H1 (cell line): ENCODE measurements at regions not wholly inside any gene's neighbourhood (a gene's known extent, or its start where the extent isn't known, plus 50 kb on each side); places are given as distances from the start of the nearest gene placed in this dataset.

Experiments
- CTCF ChIA-PET: fragments of 300-600 bp; sonication (Branson Sonifier 250); formaldehyde crosslinking; loops from one replicate; lab custom pipeline; 2021; ENCODE audit not compliant: partially characterized antibody; lab: Charles Lee
- POLR2A ChIA-PET: fragments of 300-600 bp; sonication (Branson Sonifier 250); formaldehyde crosslinking; loops from one replicate; lab custom pipeline; 2021; ENCODE audit warnings: inconsistent platforms; ENCODE audit not compliant: partially characterized antibody; lab: Charles Lee
- DNase-seq, 2 experiments: peaks; one replicate each; pipeline versions ENCODE4 v3.0.0 to v3.0.0-alpha.2; 2010 to 2022; ENCODE audit warnings: low spot score in 2 of 2, low read depth in 1 of 2, mixed read lengths in 1 of 2
- FAIRE-seq: peaks from 2 replicates; lab custom pipeline; 2011; peaks lifted over from hg19 to GRCh38; lab: Jason Lieb, UNC
- H2AFZ ChIP-seq: 2 replicates; pipeline ENCODE4 v1.8.1; 2012; ENCODE audit warnings: low read length, inconsistent platforms
- H2AK5ac ChIP-seq: 2 replicates; pipeline ENCODE4 v1.6.1; 2013; ENCODE audit warnings: low read depth, low read length
- H2BK120ac ChIP-seq: replicated peaks from 2 replicates; pipeline ENCODE3; 2013; ENCODE audit warnings: low read depth, low read length, inconsistent platforms
- H2BK12ac ChIP-seq: 2 replicates; pipeline ENCODE4 v1.6.1; 2013; ENCODE audit warnings: low read depth, low read length
- H2BK15ac ChIP-seq: 2 replicates; pipeline ENCODE4 v1.6.1; 2013; ENCODE audit warnings: low read length
- H2BK20ac ChIP-seq: 2 replicates; pipeline ENCODE4 v1.6.1; 2013; ENCODE audit warnings: low read length
- H2BK5ac ChIP-seq: 2 replicates; pipeline ENCODE4 v1.6.1; 2013; ENCODE audit warnings: low read depth, low read length
- H3K14ac ChIP-seq: 2 replicates; pipeline ENCODE4 v1.6.1; 2013; ENCODE audit warnings: inconsistent platforms; ENCODE audit not compliant: insufficient read length
- H3K18ac ChIP-seq: 2 replicates; pipeline ENCODE4 v1.6.1; 2013; ENCODE audit warnings: low read length; ENCODE audit errors: extremely low read depth
- H3K23ac ChIP-seq: 2 replicates; pipeline ENCODE4 v1.6.1; 2013; ENCODE audit warnings: inconsistent platforms; ENCODE audit not compliant: insufficient read length
- H3K23me2 ChIP-seq: 2 replicates; pipeline ENCODE4 v1.6.1; 2013; ENCODE audit warnings: low read depth, low read length
- H3K27ac ChIP-seq: 2 replicates; pipeline ENCODE4 v1.6.1; 2011; ENCODE audit warnings: low read depth, low read length, inconsistent platforms
- H3K27me3 ChIP-seq, 4 experiments: replicated peaks in 1 of 4; 1 replicate in 1 of 4; 2 replicates in 3 of 4; pipeline versions ENCODE4 v1.6.1 to v1.8.1; 2011 to 2013; ENCODE audit warnings: low read length in 3 of 4, mild to moderate bottlenecking in 3 of 4, inconsistent platforms in 2 of 4, mixed read lengths in 2 of 4, moderate library complexity in 1 of 4; ENCODE audit not compliant: control insufficient read depth in 3 of 4, insufficient read depth in 3 of 4; ENCODE audit errors: extremely low read depth in 1 of 4
- H3K36me3 ChIP-seq, 4 experiments: 2 replicates each; pipeline versions ENCODE4 v1.6.1 to v1.8.1; 2011 to 2013; ENCODE audit warnings: mild to moderate bottlenecking in 4 of 4, low read length in 3 of 4, moderate library complexity in 2 of 4, control low read depth in 1 of 4, inconsistent platforms in 1 of 4; ENCODE audit not compliant: insufficient read depth in 4 of 4, control insufficient read depth in 2 of 4
- H3K4ac ChIP-seq: replicated peaks from 2 replicates; pipeline ENCODE3; 2013; ENCODE audit warnings: low read length, low read depth, mixed read lengths, inconsistent platforms; ENCODE audit not compliant: insufficient read length
- H3K4me1 ChIP-seq, 4 experiments: replicated peaks in 1 of 4; 1 replicate in 1 of 4; 2 replicates in 3 of 4; pipeline versions ENCODE4 v1.6.1 to v1.8.1; 2011 to 2013; ENCODE audit warnings: low read length in 3 of 4, inconsistent platforms in 2 of 4, mixed read lengths in 1 of 4; ENCODE audit not compliant: insufficient read depth in 4 of 4, control insufficient read depth in 3 of 4
- H3K4me2 ChIP-seq, 2 experiments: 2 replicates each; pipeline versions ENCODE4 v1.6.1 to v1.8.1; 2011 to 2013; ENCODE audit warnings: low read depth in 2 of 2, low read length in 2 of 2, control low read depth in 1 of 2, inconsistent platforms in 1 of 2, mild to moderate bottlenecking in 1 of 2; ENCODE audit not compliant: insufficient read depth in 1 of 2
- H3K4me3 ChIP-seq, 4 experiments: fragments of 200-600, 300-600 bp in 1 of 4; sonication (generic), shearing (Covaris generic), sonication (Bioruptor Twin) in 1 of 4; 2 replicates each; pipeline versions ENCODE4 v1.5.1 to v1.8.1; 2011 to 2016; ENCODE audit warnings: low read length in 4 of 4, low read depth in 3 of 4, control low read depth in 2 of 4, inconsistent platforms in 2 of 4, mild to moderate bottlenecking in 2 of 4, mixed read lengths in 1 of 4, moderate library complexity in 1 of 4; ENCODE audit not compliant: insufficient read depth in 2 of 4; ENCODE audit errors: extremely low read depth in 1 of 4
- H3K56ac ChIP-seq: replicated peaks from 2 replicates; pipeline ENCODE3; 2013; ENCODE audit warnings: low read depth, mild to moderate bottlenecking, mixed read lengths, low read length, inconsistent platforms; ENCODE audit not compliant: insufficient read length
- H3K79me1 ChIP-seq: 2 replicates; pipeline ENCODE4 v1.6.1; 2013; ENCODE audit warnings: low read depth, low read length, control low read depth
- H3K79me2 ChIP-seq, 2 experiments: 2 replicates each; pipeline versions ENCODE4 v1.6.1 to v1.8.1; 2012 to 2013; ENCODE audit warnings: low read length in 2 of 2, mild to moderate bottlenecking in 2 of 2, inconsistent platforms in 1 of 2; ENCODE audit not compliant: insufficient read depth in 2 of 2, control insufficient read depth in 1 of 2
- H3K9ac ChIP-seq, 4 experiments: replicated peaks in 1 of 4; 1 replicate in 1 of 4; 2 replicates in 3 of 4; pipeline versions ENCODE4 v1.6.1 to v1.8.1; 2011 to 2013; ENCODE audit warnings: low read depth in 3 of 4, low read length in 3 of 4, control low read depth in 2 of 4, mild to moderate bottlenecking in 2 of 4, moderate library complexity in 2 of 4, inconsistent platforms in 1 of 4; ENCODE audit errors: extremely low read depth in 1 of 4
- H3K9me3 ChIP-seq, 2 experiments: 2 replicates each; pipeline versions ENCODE4 v1.6.1 to v1.8.1; 2012 to 2013; ENCODE audit warnings: mild to moderate bottlenecking in 2 of 2, moderate library complexity in 2 of 2, control low read depth in 1 of 2, inconsistent platforms in 1 of 2, low read depth in 1 of 2, low read length in 1 of 2, mixed read lengths in 1 of 2; ENCODE audit not compliant: insufficient read depth in 2 of 2
- H4K20me1 ChIP-seq, 2 experiments: replicated peaks in 1 of 2; 2 replicates each; pipeline versions ENCODE3 to v1.8.1; 2011 to 2013; ENCODE audit warnings: inconsistent platforms in 2 of 2, low read length in 2 of 2, mild to moderate bottlenecking in 1 of 2; ENCODE audit not compliant: insufficient read depth in 2 of 2, control insufficient read depth in 1 of 2
- H4K5ac ChIP-seq: 2 replicates; pipeline ENCODE4 v1.6.1; 2013; ENCODE audit warnings: low read length, low read depth, mixed read lengths, inconsistent platforms; ENCODE audit not compliant: insufficient read length
- H4K8ac ChIP-seq: 2 replicates; pipeline ENCODE4 v1.8.0; 2013; ENCODE audit warnings: mild to moderate bottlenecking, moderate library complexity, low read length, inconsistent platforms; ENCODE audit not compliant: insufficient read depth; ENCODE audit errors: extremely low read depth
- H4K91ac ChIP-seq: replicated peaks from 2 replicates; pipeline ENCODE3; 2013; ENCODE audit warnings: low read length, mixed read lengths, inconsistent platforms; ENCODE audit not compliant: insufficient read length
- BCL11A ChIP-seq, 2 experiments: IDR thresholded peaks; one replicate each; pipeline ENCODE4 v1.6.1; 2011; ENCODE audit warnings: low read depth in 2 of 2, low read length in 2 of 2, mild to moderate bottlenecking in 2 of 2
- CEBPB ChIP-seq: IDR thresholded peaks from 2 replicates; pipeline ENCODE4 v1.6.1; 2012; ENCODE audit warnings: low read depth, low read length
- CHD2 ChIP-seq: IDR thresholded peaks from 2 replicates; pipeline ENCODE4 v1.6.1; 2012; ENCODE audit warnings: low read length, improper control_type of control experiment
- GTF2F1 ChIP-seq: IDR thresholded peaks from 2 replicates; pipeline ENCODE4 v1.6.1; 2012; ENCODE audit warnings: low read depth, low read length, improper control_type of control experiment, borderline replicate concordance
- KDM1A ChIP-seq: fragments of 200-600, 300-600 bp; sonication (generic); IDR thresholded peaks from 2 replicates; pipeline ENCODE4 v1.7.1; 2016; ENCODE audit warnings: mild to moderate bottlenecking, low read length, borderline replicate concordance
- KDM4A ChIP-seq: IDR thresholded peaks from one replicate; pipeline ENCODE4 v1.7.1; 2012; ENCODE audit warnings: low read depth, mild to moderate bottlenecking, moderate library complexity, low read length, inconsistent platforms; ENCODE audit not compliant: severe bottlenecking
- NANOG ChIP-seq: IDR thresholded peaks from 2 replicates; pipeline ENCODE4 v1.6.1; 2011; ENCODE audit warnings: low read length, low read depth, mild to moderate bottlenecking, inconsistent platforms; ENCODE audit not compliant: insufficient read depth, poor library complexity, severe bottlenecking
- POU5F1 ChIP-seq: IDR thresholded peaks from 2 replicates; pipeline ENCODE4 v1.6.1; 2011; ENCODE audit warnings: low read depth, mild to moderate bottlenecking, low read length, moderate library complexity
- RXRA ChIP-seq: IDR thresholded peaks from 2 replicates; pipeline ENCODE4 v1.6.1; 2011; ENCODE audit warnings: low read depth, mild to moderate bottlenecking, low read length, moderate library complexity; ENCODE audit not compliant: insufficient read depth
- SAP30 ChIP-seq: fragments of 300-600 bp; sonication (generic); IDR thresholded peaks from 2 replicates; pipeline ENCODE4 v1.7.1; 2012; ENCODE audit warnings: low read length, moderate library complexity, mild to moderate bottlenecking, inconsistent platforms; ENCODE audit not compliant: insufficient read depth, insufficient replicate concordance
- SIRT6 ChIP-seq: IDR thresholded peaks from one replicate; pipeline ENCODE4 v1.7.1; 2012; ENCODE audit warnings: low read length, inconsistent platforms
- SIX5 ChIP-seq: IDR thresholded peaks from 2 replicates; pipeline ENCODE4 v1.6.1; 2011; ENCODE audit warnings: mild to moderate bottlenecking, low read depth, low read length
- TEAD4 ChIP-seq: IDR thresholded peaks from 2 replicates; pipeline ENCODE4 v1.6.1; 2012; ENCODE audit warnings: low read depth, low read length, inconsistent platforms, mixed read lengths
- WGBS, 2 experiments: shearing (Covaris generic) in 1 of 2; methylation state at CpG; one replicate each; pipeline versions ENCODE4 v1.1.6 to v1.1.7; 2013 to 2015; ENCODE audit warnings: low lambda C conversion rate in 2 of 2, mixed read lengths in 2 of 2, inconsistent platforms in 1 of 2, low coverage in 1 of 2, missing lambda C conversion rate in 1 of 2; ENCODE audit not compliant: insufficient replicate concordance in 2 of 2, insufficient coverage in 1 of 2, insufficient read length in 1 of 2; ENCODE audit errors: extremely low coverage in 1 of 2, missing lambda C conversion rate in 1 of 2; 5-methylcytosine and 5-hydroxymethylcytosine counted together
- TF ChIP-seq, protein P1 (sequence below): IDR thresholded peaks from 2 replicates; pipeline ENCODE4 v1.6.1; 2012; ENCODE audit warnings: low read length, inconsistent platforms

DNA sequence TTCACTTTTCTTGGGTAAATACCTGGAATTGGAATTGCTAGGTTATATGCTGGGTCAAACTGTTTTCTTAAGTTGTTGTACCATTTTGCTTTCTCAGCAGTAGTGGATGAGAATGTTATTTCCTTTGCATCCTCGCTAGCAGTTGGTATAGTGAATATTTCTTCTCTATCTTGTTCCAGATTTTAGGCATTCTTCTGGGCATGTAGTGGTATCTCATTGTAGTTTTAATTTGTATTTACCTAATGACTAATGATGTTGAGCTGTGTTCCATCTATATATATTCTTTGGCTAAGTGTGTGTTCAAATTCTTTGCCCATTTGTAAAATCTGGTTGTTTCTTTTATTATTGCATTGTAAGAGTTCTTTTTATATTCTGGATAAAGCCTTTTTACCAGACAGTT lies 333.3 kb downstream of the MAT2B start:
- no peak overlapping the region for H3K56ac ChIP-seq
- H2BK120ac ChIP-seq = no peak overlapping the region
- no peaks in the 10 kb centered on the region for H3K36me3 ChIP-seq
- no peaks in the 10 kb centered on the region for H3K9me3 ChIP-seq
- H3K27me3 ChIP-seq = no peaks in the 10 kb centered on the region
- H3K79me1 ChIP-seq = no peaks in the 10 kb centered on the region
- H4K5ac ChIP-seq = no peak overlapping the region
- H3K4me3 ChIP-seq = no peak overlapping the region
- H4K8ac ChIP-seq = no peak overlapping the region
- H2BK15ac ChIP-seq = no peak overlapping the region
- H2AFZ ChIP-seq = no peak overlapping the region
- H2AK5ac ChIP-seq = no peak overlapping the region
- no peak overlapping the region for H3K4ac ChIP-seq
- ChIA-PET CTCF (interaction anchor here (0.6 kb wide), 1 partner anchor 21 kb away, joined by 3 read pairs; no protein-coding TSS in a partner anchor), POLR2A (no interaction called here)
- H3K79me2 ChIP-seq = no peaks in the 10 kb centered on the region
- no peaks in the 10 kb centered on the region for H3K4me1 ChIP-seq
- no peak overlapping the region for H2BK12ac ChIP-seq
- no peak overlapping the region for H3K4me2 ChIP-seq
- no peak overlapping the region for H2BK20ac ChIP-seq
- H3K18ac ChIP-seq = no peak overlapping the region
- no peak overlapping the region for H2BK5ac ChIP-seq
- H3K23me2 ChIP-seq = no peaks in the 10 kb centered on the region
- FAIRE-seq (no peak), DNase-seq (no peak)
- H3K14ac ChIP-seq = no peak overlapping the region
- no peaks in the 10 kb centered on the region for H4K20me1 ChIP-seq
- H4K91ac ChIP-seq = no peak overlapping the region
- no peak overlapping the region for H3K23ac ChIP-seq
- 95% methylated on average over 1 of the region's 1 CpG; no CpG with 5 or more reads in 1 of the 2 experiments for WGBS, 2 experiments
- no peak overlapping the region for H3K9ac ChIP-seq
- H3K27ac ChIP-seq = no peak overlapping the region
- TF ChIP-seq TEAD4 = no peak
- TF ChIP-seq SIX5 = no peak
- TF ChIP-seq BCL11A (IDR thresholded peaks at IDR 0.05; ENCODE audit: low read depth in 2 of 2, low read length in 2 of 2) = no peak
- TF ChIP-seq CHD2 = no peak
- no peak for TF ChIP-seq NANOG
- no peak for TF ChIP-seq SIRT6
- TF ChIP-seq POU5F1 = no peak
- no peak for TF ChIP-seq RXRA
- no peak for TF ChIP-seq SAP30
- TF ChIP-seq, protein P1, sequence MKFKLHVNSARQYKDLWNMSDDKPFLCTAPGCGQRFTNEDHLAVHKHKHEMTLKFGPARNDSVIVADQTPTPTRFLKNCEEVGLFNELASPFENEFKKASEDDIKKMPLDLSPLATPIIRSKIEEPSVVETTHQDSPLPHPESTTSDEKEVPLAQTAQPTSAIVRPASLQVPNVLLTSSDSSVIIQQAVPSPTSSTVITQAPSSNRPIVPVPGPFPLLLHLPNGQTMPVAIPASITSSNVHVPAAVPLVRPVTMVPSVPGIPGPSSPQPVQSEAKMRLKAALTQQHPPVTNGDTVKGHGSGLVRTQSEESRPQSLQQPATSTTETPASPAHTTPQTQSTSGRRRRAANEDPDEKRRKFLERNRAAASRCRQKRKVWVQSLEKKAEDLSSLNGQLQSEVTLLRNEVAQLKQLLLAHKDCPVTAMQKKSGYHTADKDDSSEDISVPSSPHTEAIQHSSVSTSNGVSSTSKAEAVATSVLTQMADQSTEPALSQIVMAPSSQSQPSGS = no peak
- TF ChIP-seq KDM1A = no peak
- TF ChIP-seq KDM4A = no peak
- no peak for TF ChIP-seq CEBPB
- TF ChIP-seq GTF2F1 = no peak
